ENCODE measurements at regions not wholly inside any gene's neighbourhood (a gene's known extent, or its start where the extent isn't known, plus 50 kb on each side); places are given as distances from the start of the nearest gene placed in this dataset.

GRCh38 chr6:113112086-113112485 lies 745.1 kb upstream of the MARCKS start:
- TF ChIP-seq CTCF (IDR thresholded peaks at IDR 0.05) (no peak), POLR2A (IDR thresholded peaks at IDR 0.05) (no peak), POLR2AphosphoS5 (IDR thresholded peaks at IDR 0.05) (no peak)
